ENCODE measurements at regions not wholly inside any gene's neighbourhood (a gene's known extent, or its start where the extent isn't known, plus 50 kb on each side); places are given as distances from the start of the nearest gene placed in this dataset.

DNA sequence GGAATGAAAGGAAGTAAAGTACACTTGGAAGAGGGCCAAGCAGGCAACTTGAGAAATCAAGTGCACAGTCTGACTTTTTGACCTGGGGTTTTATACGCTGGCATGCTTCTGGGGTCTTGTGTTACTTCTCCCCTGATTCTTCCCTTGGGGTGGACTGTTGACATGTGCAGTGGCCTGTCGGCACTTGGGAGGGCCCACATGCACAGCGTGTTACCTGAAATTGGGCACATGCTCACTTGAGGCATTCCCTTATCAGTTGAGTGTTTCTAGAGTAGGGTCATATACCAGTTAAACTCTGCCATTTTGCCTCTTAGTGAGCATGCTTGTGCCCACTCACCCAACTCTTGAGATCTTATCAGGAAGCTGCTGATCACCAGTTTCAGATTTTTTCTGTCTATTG is 329.1 kb upstream of the SOX2 start:
- TF ChIP-seq, protein P1, sequence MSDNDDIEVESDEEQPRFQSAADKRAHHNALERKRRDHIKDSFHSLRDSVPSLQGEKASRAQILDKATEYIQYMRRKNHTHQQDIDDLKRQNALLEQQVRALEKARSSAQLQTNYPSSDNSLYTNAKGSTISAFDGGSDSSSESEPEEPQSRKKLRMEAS (IDR thresholded peaks at IDR 0.05) = no peak
- TF ChIP-seq FOXA1 (IDR thresholded peaks at IDR 0.05) (no peak), EGR1 (IDR thresholded peaks at IDR 0.05; ENCODE audit: low read depth in 2 of 2) (no peak), CTCF (IDR thresholded peaks at IDR 0.05; ENCODE audit: low read depth, low read length, missing input control) (no peak), RAD21 (IDR thresholded peaks at IDR 0.05) (no peak), SP1 (IDR thresholded peaks at IDR 0.05) (no peak), TAF1 (conservative IDR thresholded peaks at IDR 0.05) (no peak), YY1 (IDR thresholded peaks at IDR 0.05) (no peak), HNF4G (IDR thresholded peaks at IDR 0.05) (no peak), ATF3 (IDR thresholded peaks at IDR 0.05) (no peak), FOXA2 (IDR thresholded peaks at IDR 0.05) (no peak), JUND (IDR thresholded peaks at IDR 0.05) (no peak)
- TF ChIP-seq, protein P2, sequence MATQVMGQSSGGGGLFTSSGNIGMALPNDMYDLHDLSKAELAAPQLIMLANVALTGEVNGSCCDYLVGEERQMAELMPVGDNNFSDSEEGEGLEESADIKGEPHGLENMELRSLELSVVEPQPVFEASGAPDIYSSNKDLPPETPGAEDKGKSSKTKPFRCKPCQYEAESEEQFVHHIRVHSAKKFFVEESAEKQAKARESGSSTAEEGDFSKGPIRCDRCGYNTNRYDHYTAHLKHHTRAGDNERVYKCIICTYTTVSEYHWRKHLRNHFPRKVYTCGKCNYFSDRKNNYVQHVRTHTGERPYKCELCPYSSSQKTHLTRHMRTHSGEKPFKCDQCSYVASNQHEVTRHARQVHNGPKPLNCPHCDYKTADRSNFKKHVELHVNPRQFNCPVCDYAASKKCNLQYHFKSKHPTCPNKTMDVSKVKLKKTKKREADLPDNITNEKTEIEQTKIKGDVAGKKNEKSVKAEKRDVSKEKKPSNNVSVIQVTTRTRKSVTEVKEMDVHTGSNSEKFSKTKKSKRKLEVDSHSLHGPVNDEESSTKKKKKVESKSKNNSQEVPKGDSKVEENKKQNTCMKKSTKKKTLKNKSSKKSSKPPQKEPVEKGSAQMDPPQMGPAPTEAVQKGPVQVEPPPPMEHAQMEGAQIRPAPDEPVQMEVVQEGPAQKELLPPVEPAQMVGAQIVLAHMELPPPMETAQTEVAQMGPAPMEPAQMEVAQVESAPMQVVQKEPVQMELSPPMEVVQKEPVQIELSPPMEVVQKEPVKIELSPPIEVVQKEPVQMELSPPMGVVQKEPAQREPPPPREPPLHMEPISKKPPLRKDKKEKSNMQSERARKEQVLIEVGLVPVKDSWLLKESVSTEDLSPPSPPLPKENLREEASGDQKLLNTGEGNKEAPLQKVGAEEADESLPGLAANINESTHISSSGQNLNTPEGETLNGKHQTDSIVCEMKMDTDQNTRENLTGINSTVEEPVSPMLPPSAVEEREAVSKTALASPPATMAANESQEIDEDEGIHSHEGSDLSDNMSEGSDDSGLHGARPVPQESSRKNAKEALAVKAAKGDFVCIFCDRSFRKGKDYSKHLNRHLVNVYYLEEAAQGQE (IDR thresholded peaks at IDR 0.05) = no peak
- TF ChIP-seq, protein P3, sequence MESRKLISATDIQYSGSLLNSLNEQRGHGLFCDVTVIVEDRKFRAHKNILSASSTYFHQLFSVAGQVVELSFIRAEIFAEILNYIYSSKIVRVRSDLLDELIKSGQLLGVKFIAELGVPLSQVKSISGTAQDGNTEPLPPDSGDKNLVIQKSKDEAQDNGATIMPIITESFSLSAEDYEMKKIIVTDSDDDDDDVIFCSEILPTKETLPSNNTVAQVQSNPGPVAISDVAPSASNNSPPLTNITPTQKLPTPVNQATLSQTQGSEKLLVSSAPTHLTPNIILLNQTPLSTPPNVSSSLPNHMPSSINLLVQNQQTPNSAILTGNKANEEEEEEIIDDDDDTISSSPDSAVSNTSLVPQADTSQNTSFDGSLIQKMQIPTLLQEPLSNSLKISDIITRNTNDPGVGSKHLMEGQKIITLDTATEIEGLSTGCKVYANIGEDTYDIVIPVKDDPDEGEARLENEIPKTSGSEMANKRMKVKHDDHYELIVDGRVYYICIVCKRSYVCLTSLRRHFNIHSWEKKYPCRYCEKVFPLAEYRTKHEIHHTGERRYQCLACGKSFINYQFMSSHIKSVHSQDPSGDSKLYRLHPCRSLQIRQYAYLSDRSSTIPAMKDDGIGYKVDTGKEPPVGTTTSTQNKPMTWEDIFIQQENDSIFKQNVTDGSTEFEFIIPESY (IDR thresholded peaks at IDR 0.05) = no peak
